GM23338 (cell line): ENCODE measurements at regions not wholly inside any gene's neighbourhood (a gene's known extent, or its start where the extent isn't known, plus 50 kb on each side); places are given as distances from the start of the nearest gene placed in this dataset.

ENCODE experiments used
- ATAC-seq: fragments of 200-7000 bp; cut with Tn5 transposase; 3 replicates; pipeline ENCODE4 v1.9.1; 2020
- DNase-seq: peaks from one replicate; pipeline ENCODE4 v3.0.0-alpha.2; 2015; ENCODE audit warnings: low spot score
- H2AFZ ChIP-seq: fragments of 200-600 bp; sonication (generic); 2 replicates; pipeline ENCODE4 v1.8.0; 2016; ENCODE audit warnings: antibody characterized with exemption, mild to moderate bottlenecking, moderate library complexity
- H3F3A ChIP-seq: fragments of 200-600 bp; sonication (generic); replicated peaks from 2 replicates; pipeline ENCODE4 v1.8.0; 2017; ENCODE audit warnings: antibody characterized with exemption, mixed run types, low read depth
- H3K27ac ChIP-seq: fragments of 200-600 bp; sonication (generic); 2 replicates; pipeline ENCODE4 v1.6.1; 2016; ENCODE audit warnings: low read depth
- H3K27me3 ChIP-seq: fragments of 200-600 bp; sonication (generic); 2 replicates; pipeline ENCODE4 v1.8.0; 2016; ENCODE audit warnings: mild to moderate bottlenecking, mixed run types, moderate library complexity; ENCODE audit not compliant: insufficient read depth
- H3K36me3 ChIP-seq: fragments of 200-600 bp; sonication (generic); 2 replicates; pipeline ENCODE4 v1.8.0; 2016; ENCODE audit warnings: mild to moderate bottlenecking; ENCODE audit not compliant: insufficient read depth
- H3K4me1 ChIP-seq: fragments of 200-600 bp; sonication (generic); 2 replicates; pipeline ENCODE4 v1.8.0; 2016; ENCODE audit warnings: mild to moderate bottlenecking, moderate library complexity; ENCODE audit not compliant: insufficient read depth
- H3K4me2 ChIP-seq: fragments of 200-600 bp; sonication (generic); 2 replicates; pipeline ENCODE4 v1.7.1; 2017; ENCODE audit warnings: mixed run types
- H3K4me3 ChIP-seq: fragments of 200-600 bp; sonication (generic); 2 replicates; pipeline ENCODE4 v1.6.1; 2016; ENCODE audit warnings: mixed run types
- H3K79me2 ChIP-seq: fragments of 200-600 bp; sonication (generic); replicated peaks from 2 replicates; pipeline ENCODE4 v1.8.0; 2017; ENCODE audit warnings: mild to moderate bottlenecking; ENCODE audit not compliant: insufficient read depth
- H3K9me2 ChIP-seq: fragments of 200-600 bp; sonication (generic); 2 replicates; pipeline ENCODE4 v1.8.0; 2017; ENCODE audit not compliant: insufficient read depth
- H4K20me1 ChIP-seq: fragments of 200-600 bp; sonication (generic); replicated peaks from 2 replicates; pipeline ENCODE4 v1.8.0; 2017; ENCODE audit warnings: mild to moderate bottlenecking; ENCODE audit not compliant: insufficient read depth
- H3K27ac Mint-ChIP-seq: 2 replicates; pipeline ENCODE4 v1.8.0; 2020; ENCODE audit warnings: inconsistent platforms, mild to moderate bottlenecking, moderate library complexity, mixed read lengths
- H3K27me3 Mint-ChIP-seq: 3 replicates; pipeline ENCODE4 v1.8.0; 2022; ENCODE audit warnings: low read depth, mild to moderate bottlenecking, moderate library complexity, mixed read lengths, inconsistent platforms; ENCODE audit not compliant: insufficient read depth, poor library complexity
- H3K36me3 Mint-ChIP-seq: 3 replicates; pipeline ENCODE4 v1.8.0; 2021; ENCODE audit warnings: low read depth, mild to moderate bottlenecking, inconsistent platforms, moderate library complexity, mixed read lengths
- H3K4me1 Mint-ChIP-seq: 3 replicates; pipeline ENCODE4 v1.8.0; 2020; ENCODE audit warnings: mild to moderate bottlenecking, inconsistent platforms, mixed read lengths
- H3K4me3 Mint-ChIP-seq: 3 replicates; pipeline ENCODE4 v1.8.0; 2021; ENCODE audit warnings: moderate library complexity, mild to moderate bottlenecking, inconsistent platforms, mixed read lengths
- H3K9me3 Mint-ChIP-seq: 3 replicates; pipeline ENCODE4 v1.8.0; 2020; ENCODE audit warnings: moderate library complexity, mild to moderate bottlenecking, inconsistent platforms, mixed read lengths
- EZH2 ChIP-seq: fragments of 200-600 bp; sonication (generic); IDR thresholded peaks from one replicate; pipeline ENCODE4 v1.8.0; 2017; ENCODE audit warnings: antibody characterized with exemption, mild to moderate bottlenecking, low read depth; ENCODE audit not compliant: unreplicated experiment
- EZH2phosphoT487 ChIP-seq: fragments of 200-600 bp; sonication (generic); IDR thresholded peaks from one replicate; pipeline ENCODE4 v1.8.1; 2018; ENCODE audit warnings: antibody characterized with exemption; ENCODE audit not compliant: unreplicated experiment
- JUNB ChIP-seq: IDR thresholded peaks from one replicate; pipeline ENCODE4 v1.6.1; 2016; ENCODE audit warnings: antibody characterized with exemption; ENCODE audit not compliant: unreplicated experiment
- NANOG ChIP-seq: IDR thresholded peaks from 2 replicates; pipeline ENCODE4 v1.6.1; 2016; ENCODE audit warnings: antibody characterized with exemption, borderline replicate concordance
- ZNF114 ChIP-seq: fragments of 250-450 bp; sonication (Bioruptor Pico); IDR thresholded peaks from 2 replicates; pipeline ENCODE4 v1.5.0; 2020; ENCODE audit warnings: mild to moderate bottlenecking, moderate library complexity
- TF ChIP-seq, protein P1 (sequence below): IDR thresholded peaks from 2 replicates; pipeline ENCODE4 v1.6.1; 2016; ENCODE audit warnings: antibody characterized with exemption
- TF ChIP-seq, protein P2 (sequence below), 2 experiments: fragments of 200-600 bp in 1 of 2; sonication (generic) in 1 of 2; conservative IDR thresholded peaks; 2 replicates each; pipeline versions ENCODE4 v1.5.1 to v1.6.1; 2016 to 2017; ENCODE audit warnings: antibody characterized with exemption in 2 of 2, low read depth in 2 of 2, mild to moderate bottlenecking in 2 of 2, moderate library complexity in 1 of 2

DNA sequence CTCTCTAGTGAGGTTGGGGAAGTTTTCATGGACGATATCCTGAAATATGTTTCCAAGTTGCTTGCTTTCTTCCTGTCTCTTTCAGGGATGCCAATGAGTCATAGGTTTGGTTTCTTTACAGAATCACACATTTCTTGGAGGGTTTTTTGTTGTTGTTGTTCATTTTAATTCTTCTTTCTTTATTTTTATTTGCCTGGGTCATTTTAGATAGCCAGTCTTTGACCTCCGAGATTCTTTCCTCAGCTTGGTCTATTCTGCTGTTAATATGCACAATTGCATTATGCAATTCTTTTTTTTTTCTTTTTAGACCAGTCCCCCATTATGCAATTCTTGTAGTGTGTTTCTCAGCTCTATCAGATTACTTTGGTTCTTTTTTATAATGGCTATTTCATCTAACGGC lies 338.9 kb downstream of the AEBP2 start (continued):
- no peak for TF ChIP-seq NANOG
- no peak for TF ChIP-seq JUNB
- TF ChIP-seq EZH2: no peak

DNA sequence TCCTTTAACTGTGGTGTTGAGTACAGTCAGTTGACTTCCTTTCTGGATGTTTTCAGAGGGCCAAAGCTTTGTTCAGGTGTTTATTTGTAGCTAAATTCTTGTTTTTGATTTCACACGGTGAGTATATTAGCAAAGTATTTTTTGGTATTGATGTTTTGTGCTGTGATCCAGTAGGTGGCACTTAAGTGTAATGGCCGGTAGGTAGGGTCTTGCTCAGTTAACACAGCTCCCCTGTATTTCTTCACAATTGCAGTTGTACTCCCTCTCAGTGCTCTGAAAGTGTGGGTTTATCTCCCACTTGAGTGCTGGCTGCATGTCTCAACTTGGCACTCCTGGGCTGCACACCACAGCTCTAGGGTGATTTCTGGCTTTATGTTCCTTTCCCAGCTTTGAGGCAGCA lies 339.5 kb downstream of the AEBP2 start:
- Mint-ChIP-seq H3K4me3 (no peak overlapping the region), H3K27me3 (peaks cover 4% of the 10 kb centered on the region), H3K9me3 (no peaks in the 10 kb centered on the region), H3K4me1 (peaks cover 14% of the 10 kb centered on the region), H3K36me3 (no peaks in the 10 kb centered on the region), H3K27ac (no peak overlapping the region)
- H3K79me2 ChIP-seq: no peaks in the 10 kb centered on the region
- no peak overlapping the region for H3K27ac ChIP-seq
- no peaks in the 10 kb centered on the region for H3K27me3 ChIP-seq
- no peak overlapping the region for H3K4me3 ChIP-seq
- H3F3A ChIP-seq: no peaks in the 10 kb centered on the region
- peaks cover 3% of the 10 kb centered on the region; the same call in 1 of the 2 replicates for H3K9me2 ChIP-seq
- no peak for TF ChIP-seq EZH2phosphoT487
- TF ChIP-seq, protein P1, sequence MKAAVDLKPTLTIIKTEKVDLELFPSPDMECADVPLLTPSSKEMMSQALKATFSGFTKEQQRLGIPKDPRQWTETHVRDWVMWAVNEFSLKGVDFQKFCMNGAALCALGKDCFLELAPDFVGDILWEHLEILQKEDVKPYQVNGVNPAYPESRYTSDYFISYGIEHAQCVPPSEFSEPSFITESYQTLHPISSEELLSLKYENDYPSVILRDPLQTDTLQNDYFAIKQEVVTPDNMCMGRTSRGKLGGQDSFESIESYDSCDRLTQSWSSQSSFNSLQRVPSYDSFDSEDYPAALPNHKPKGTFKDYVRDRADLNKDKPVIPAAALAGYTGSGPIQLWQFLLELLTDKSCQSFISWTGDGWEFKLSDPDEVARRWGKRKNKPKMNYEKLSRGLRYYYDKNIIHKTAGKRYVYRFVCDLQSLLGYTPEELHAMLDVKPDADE: no peak
- TF ChIP-seq, protein P2, sequence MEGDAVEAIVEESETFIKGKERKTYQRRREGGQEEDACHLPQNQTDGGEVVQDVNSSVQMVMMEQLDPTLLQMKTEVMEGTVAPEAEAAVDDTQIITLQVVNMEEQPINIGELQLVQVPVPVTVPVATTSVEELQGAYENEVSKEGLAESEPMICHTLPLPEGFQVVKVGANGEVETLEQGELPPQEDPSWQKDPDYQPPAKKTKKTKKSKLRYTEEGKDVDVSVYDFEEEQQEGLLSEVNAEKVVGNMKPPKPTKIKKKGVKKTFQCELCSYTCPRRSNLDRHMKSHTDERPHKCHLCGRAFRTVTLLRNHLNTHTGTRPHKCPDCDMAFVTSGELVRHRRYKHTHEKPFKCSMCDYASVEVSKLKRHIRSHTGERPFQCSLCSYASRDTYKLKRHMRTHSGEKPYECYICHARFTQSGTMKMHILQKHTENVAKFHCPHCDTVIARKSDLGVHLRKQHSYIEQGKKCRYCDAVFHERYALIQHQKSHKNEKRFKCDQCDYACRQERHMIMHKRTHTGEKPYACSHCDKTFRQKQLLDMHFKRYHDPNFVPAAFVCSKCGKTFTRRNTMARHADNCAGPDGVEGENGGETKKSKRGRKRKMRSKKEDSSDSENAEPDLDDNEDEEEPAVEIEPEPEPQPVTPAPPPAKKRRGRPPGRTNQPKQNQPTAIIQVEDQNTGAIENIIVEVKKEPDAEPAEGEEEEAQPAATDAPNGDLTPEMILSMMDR (conservative IDR thresholded peaks at IDR 0.05; ENCODE audit: low read depth in 2 of 2): peak in 1 of 2 experiments; percentile 42; a peak in 2 of 4 replicates
- H2AFZ ChIP-seq: peak overlapping the region; percentile 25; the same call in 1 of the 2 replicates
- no peaks in the 10 kb centered on the region for H3K36me3 ChIP-seq
- DNase-seq (no peak), ATAC-seq (peak; percentile 17; the same call in 2 of the 3 replicates)
- H3K4me1 ChIP-seq: no peaks in the 10 kb centered on the region; the same call in 1 of the 2 replicates
- H4K20me1 ChIP-seq: no peaks in the 10 kb centered on the region
- no peak overlapping the region for H3K4me2 ChIP-seq

DNA sequence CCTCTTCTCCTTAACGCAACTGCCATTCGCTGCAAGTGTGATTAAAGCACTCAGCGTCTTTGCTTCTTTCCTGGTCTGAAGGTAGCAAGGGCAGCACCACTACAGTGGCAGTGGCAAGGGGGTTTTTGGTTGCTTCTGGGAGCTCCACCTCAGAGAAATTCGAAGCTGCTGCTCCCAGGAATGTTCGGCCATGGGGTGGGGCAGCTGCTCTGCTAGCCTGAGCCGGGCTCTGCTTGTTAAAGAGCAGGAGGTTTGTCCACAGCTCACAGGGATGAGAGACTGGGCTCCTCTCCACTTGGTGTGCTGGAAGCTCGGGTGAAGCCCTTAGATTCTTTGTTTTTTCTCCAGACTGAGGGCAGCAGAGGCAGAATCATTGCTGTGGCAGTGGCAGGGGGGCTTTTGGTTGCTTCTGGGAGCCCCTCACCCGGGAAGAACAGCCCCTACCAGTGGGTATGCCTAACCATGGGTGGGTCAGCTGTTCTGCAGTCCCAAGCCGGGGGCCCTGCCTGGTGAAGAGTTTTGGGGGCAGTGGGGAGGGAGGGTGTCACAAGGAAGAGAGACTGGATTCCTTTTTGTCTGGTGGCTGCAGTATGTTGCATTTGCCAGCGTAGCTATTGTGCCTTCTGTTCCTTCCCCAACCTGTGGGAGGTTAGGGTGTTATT lies 340.2 kb downstream of the AEBP2 start:
- Mint-ChIP-seq H3K27me3 (peaks cover 4% of the 10 kb centered on the region), H3K36me3 (no peaks in the 10 kb centered on the region), H3K4me1 (peaks cover 14% of the 10 kb centered on the region), H3K9me3 (no peaks in the 10 kb centered on the region; the same call in 2 of the 3 replicates), H3K27ac (no peak overlapping the region), H3K4me3 (no peak overlapping the region)
- H3K36me3 ChIP-seq: no peaks in the 10 kb centered on the region
- H3K4me3 ChIP-seq: no peak overlapping the region
- H3K79me2 ChIP-seq: no peaks in the 10 kb centered on the region
- H3K4me1 ChIP-seq: no peaks in the 10 kb centered on the region; the same call in 1 of the 2 replicates
- H3K4me2 ChIP-seq: no peak overlapping the region
- DNase-seq: peak; percentile 50
- no peaks in the 10 kb centered on the region for H4K20me1 ChIP-seq
- peak; percentile 84 for ATAC-seq
- H3K27me3 ChIP-seq: no peaks in the 10 kb centered on the region
- no peak overlapping the region for H3K27ac ChIP-seq
- peak overlapping the region; percentile 28; the same call in 1 of the 2 replicates for H2AFZ ChIP-seq
- H3F3A ChIP-seq: no peaks in the 10 kb centered on the region
- TF ChIP-seq, protein P2 (conservative IDR thresholded peaks at IDR 0.05; ENCODE audit: low read depth in 2 of 2): peak in 1 of 2 experiments; percentile 50; a peak in 2 of 4 replicates
- no peak for TF ChIP-seq ZNF114 (CRISPR knock-in tag)
- H3K9me2 ChIP-seq: peaks cover 6% of the 10 kb centered on the region; the same call in 1 of the 2 replicates
